Nephron (organoid): ENCODE measurements at regions not wholly inside any gene's neighbourhood (a gene's known extent, or its start where the extent isn't known, plus 50 kb on each side); places are given as distances from the start of the nearest gene placed in this dataset.

Experiments
- H3K27ac Mint-ChIP-seq, 3 experiments: 2 replicates each; pipeline ENCODE4 v1.8.0; 2020; ENCODE audit warnings: mixed read lengths in 3 of 3, mild to moderate bottlenecking in 2 of 3, moderate library complexity in 1 of 3
- H3K27me3 Mint-ChIP-seq: 2 replicates; pipeline ENCODE4 v1.8.0; 2021; ENCODE audit warnings: low read depth, mild to moderate bottlenecking, moderate library complexity, mixed read lengths
- H3K36me3 Mint-ChIP-seq: 2 replicates; pipeline ENCODE4 v1.8.0; 2020; ENCODE audit warnings: low read depth, mixed read lengths
- H3K4me1 Mint-ChIP-seq: 2 replicates; pipeline ENCODE4 v1.8.0; 2020; ENCODE audit warnings: mixed read lengths
- H3K4me3 Mint-ChIP-seq, 3 experiments: 2 replicates each; pipeline ENCODE4 v1.8.0; 2020; ENCODE audit warnings: mild to moderate bottlenecking in 3 of 3, mixed read lengths in 3 of 3, moderate library complexity in 2 of 3
- H3K9me3 Mint-ChIP-seq: 2 replicates; pipeline ENCODE4 v1.8.0; 2020; ENCODE audit warnings: mixed read lengths
- CTCF ChIP-seq, 3 experiments: fragments of 200-600 bp; sonication (generic); IDR thresholded peaks; one replicate each; pipeline ENCODE4 v1.5.0; 2021; ENCODE audit warnings: antibody characterized with exemption in 3 of 3; ENCODE audit not compliant: unreplicated experiment in 3 of 3

DNA sequence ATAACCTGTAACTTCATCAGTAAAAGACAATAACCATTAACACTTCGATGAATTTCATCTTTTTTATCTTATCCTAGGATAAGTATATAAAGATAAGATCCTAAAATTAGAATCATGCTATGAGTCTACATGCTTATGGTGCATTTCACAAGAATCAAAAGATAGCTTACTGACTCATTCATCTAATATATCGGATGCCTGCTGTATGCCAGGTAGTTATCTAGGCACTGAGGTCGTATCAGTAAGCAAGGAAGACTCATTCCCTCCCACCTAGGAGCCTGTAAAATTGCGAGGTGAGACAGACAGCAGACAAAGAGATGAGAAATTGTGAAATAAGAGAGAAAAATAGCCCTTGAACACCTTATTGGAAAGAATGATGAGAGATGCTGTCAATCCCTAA, 240.6 kb upstream of the ADAMTSL1 start:
- Mint-ChIP-seq H3K27ac (no peak overlapping the region), H3K27me3 (peaks cover 38% of the 10 kb centered on the region), H3K9me3 (no peaks in the 10 kb centered on the region), H3K36me3 (no peaks in the 10 kb centered on the region), H3K4me1 (no peaks in the 10 kb centered on the region), H3K4me3 (no peak overlapping the region)
- TF ChIP-seq CTCF (IDR thresholded peaks at IDR 0.05; ENCODE audit: unreplicated experiment in 3 of 3) = no peak

- Mint-ChIP-seq H3K4me1 (no peaks in the 10 kb centered on the region), H3K9me3 (no peaks in the 10 kb centered on the region), H3K27ac (no peak overlapping the region), H3K36me3 (no peaks in the 10 kb centered on the region), H3K4me3 (no peak overlapping the region), H3K27me3 (peaks cover 36% of the 10 kb centered on the region)
- no peak for TF ChIP-seq CTCF (IDR thresholded peaks at IDR 0.05; ENCODE audit: unreplicated experiment in 3 of 3)
Measured at GRCh38 chr9:18233776-18234445, 240.0 kb upstream of the ADAMTSL1 start.

- TF ChIP-seq CTCF (IDR thresholded peaks at IDR 0.05; ENCODE audit: unreplicated experiment in 3 of 3) = no peak
- H3K27ac Mint-ChIP-seq = no peak overlapping the region
- H3K27me3 Mint-ChIP-seq = peaks cover 42% of the 10 kb centered on the region
- no peak overlapping the region for H3K4me3 Mint-ChIP-seq
- no peaks in the 10 kb centered on the region for H3K36me3 Mint-ChIP-seq
- H3K9me3 Mint-ChIP-seq = no peaks in the 10 kb centered on the region
- peaks cover 5% of the 10 kb centered on the region for H3K4me1 Mint-ChIP-seq
Measured at GRCh38 chr9:18235181-18235908, 238.6 kb upstream of the ADAMTSL1 start.

GRCh38 chr9:18236336-18236735, 237.6 kb upstream of the ADAMTSL1 start:
- Mint-ChIP-seq H3K27ac (no peak overlapping the region), H3K4me3 (no peak overlapping the region), H3K4me1 (peaks cover 5% of the 10 kb centered on the region)

DNA sequence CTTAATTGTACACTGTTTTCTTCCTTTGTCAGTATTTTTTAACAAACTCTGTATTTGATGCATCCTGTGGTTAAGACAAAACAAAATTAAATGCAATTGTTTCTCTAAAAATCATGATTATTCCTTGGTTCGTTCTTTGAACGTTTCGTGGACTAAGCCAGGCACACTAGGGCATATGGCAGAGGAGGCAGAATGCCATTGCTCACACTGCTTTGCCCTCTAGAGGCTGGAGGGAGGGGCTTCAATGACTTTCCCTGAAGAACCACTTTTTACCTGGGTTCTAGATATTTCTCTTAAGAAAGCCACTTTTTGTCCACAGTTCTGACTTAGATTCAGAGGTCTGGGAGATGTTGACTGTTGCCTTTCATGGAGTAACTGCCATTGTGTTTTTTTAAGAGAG, 236.2 kb upstream of the ADAMTSL1 start:
- Mint-ChIP-seq H3K36me3 (no peaks in the 10 kb centered on the region), H3K4me1 (peaks cover 5% of the 10 kb centered on the region), H3K27me3 (peaks cover 51% of the 10 kb centered on the region), H3K9me3 (peaks cover 7% of the 10 kb centered on the region), H3K4me3 (no peak overlapping the region), H3K27ac (no peak overlapping the region)
- no peak for TF ChIP-seq CTCF (IDR thresholded peaks at IDR 0.05; ENCODE audit: unreplicated experiment in 3 of 3)

More at GRCh38 chr9:18236336-18236735, 237.6 kb upstream of the ADAMTSL1 start:
- TF ChIP-seq CTCF (IDR thresholded peaks at IDR 0.05; ENCODE audit: unreplicated experiment in 3 of 3) = no peak
- Mint-ChIP-seq H3K27me3 (peaks cover 45% of the 10 kb centered on the region), H3K9me3 (no peaks in the 10 kb centered on the region), H3K36me3 (no peaks in the 10 kb centered on the region)

DNA sequence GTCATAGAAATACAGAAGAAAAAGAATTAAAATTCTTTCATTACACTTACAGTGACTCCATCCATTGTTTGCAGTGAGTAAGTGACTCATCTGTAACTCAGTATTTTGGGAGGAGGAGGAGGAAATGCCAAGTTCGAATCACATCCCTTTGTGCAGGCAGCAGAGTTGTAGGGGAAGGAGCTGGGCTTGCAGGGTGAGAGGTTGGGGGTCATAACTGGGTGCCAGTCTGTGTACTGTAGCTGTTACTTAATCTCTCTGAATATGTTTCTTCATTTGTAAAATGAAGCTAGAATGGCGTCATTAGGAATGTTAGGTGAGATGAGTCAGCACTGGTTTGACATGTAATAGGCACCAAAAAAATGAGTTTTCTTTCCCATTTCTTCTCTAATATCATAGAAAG, 235.7 kb upstream of the ADAMTSL1 start:
- peaks cover 8% of the 10 kb centered on the region for H3K9me3 Mint-ChIP-seq
- H3K4me1 Mint-ChIP-seq = peaks cover 5% of the 10 kb centered on the region
- peaks cover 1% of the 10 kb centered on the region for H3K36me3 Mint-ChIP-seq
- no peak for TF ChIP-seq CTCF (IDR thresholded peaks at IDR 0.05; ENCODE audit: unreplicated experiment in 3 of 3)
- peaks cover 50% of the 10 kb centered on the region for H3K27me3 Mint-ChIP-seq
- no peak overlapping the region for H3K27ac Mint-ChIP-seq
- H3K4me3 Mint-ChIP-seq = no peak overlapping the region
